ENCODE measurements at regions not wholly inside any gene's neighbourhood (a gene's known extent, or its start where the extent isn't known, plus 50 kb on each side); places are given as distances from the start of the nearest gene placed in this dataset.
A peak's percentile ranks its signal among the peaks of the same experiment; 100 is the strongest.

- Histone ChIP-seq H2BK120ac (ENCODE audit: low read depth, low read length) (no peak overlapping the region), H3K27ac (ENCODE audit: low read depth, low read length) (no peak overlapping the region), H3K36me3 (ENCODE audit: control insufficient read depth, insufficient read depth, low read length) (no peaks in the 10 kb centered on the region), H3K79me1 (ENCODE audit: low read length) (no peaks in the 10 kb centered on the region), H2AK5ac (ENCODE audit: low read length) (no peak overlapping the region), H4K5ac (ENCODE audit: low read length) (no peak overlapping the region), H3K23ac (ENCODE audit: low read length) (no peak overlapping the region), H3K4me3 (ENCODE audit: low read length) (no peak overlapping the region), H3K4ac (ENCODE audit: low read depth, low read length) (no peak overlapping the region), H3K79me2 (ENCODE audit: control insufficient read depth, insufficient read depth, low read length) (no peaks in the 10 kb centered on the region), H3K56ac (ENCODE audit: low read length) (no peak overlapping the region), H3K27me3 (ENCODE audit: insufficient read depth, low read length, poor library complexity) (no peaks in the 10 kb centered on the region), H2BK5ac (ENCODE audit: low read length) (no peak overlapping the region), H3K4me1 (ENCODE audit: control insufficient read depth, low read depth, low read length) (no peaks in the 10 kb centered on the region), H3K4me2 (ENCODE audit: low read length) (no peak overlapping the region), H2BK15ac (replicated peaks; ENCODE audit: low read depth) (no peak overlapping the region), H4K8ac (ENCODE audit: low read depth, low read length) (no peak overlapping the region), H3K9ac (ENCODE audit: low read length) (no peak overlapping the region), H3K18ac (ENCODE audit: low read length) (no peak overlapping the region)
- no CpG with 5 or more reads among the region's 9 CpGs for WGBS (ENCODE audit: extremely low coverage, insufficient coverage, low lambda C conversion rate)
- no peak for DNase-seq
These were observed 699.2 kb downstream of the IRX1 start for GRCh38 chr5:4294878-4295277.

GRCh38 chr5:4295663-4296339 is 700.2 kb downstream of the IRX1 start:
- DNase-seq: peak; percentile 62
- no peaks in the 10 kb centered on the region for H3K4me1 ChIP-seq (ENCODE audit: control insufficient read depth, low read depth, low read length)
- no peaks in the 10 kb centered on the region for H3K79me2 ChIP-seq (ENCODE audit: control insufficient read depth, insufficient read depth, low read length)
- no peak overlapping the region for H3K4me3 ChIP-seq (ENCODE audit: low read length)
- H3K79me1 ChIP-seq (ENCODE audit: low read length): no peaks in the 10 kb centered on the region
- no peak overlapping the region for H2BK120ac ChIP-seq (ENCODE audit: low read depth, low read length)
- no peak overlapping the region for H2BK15ac ChIP-seq (replicated peaks; ENCODE audit: low read depth)
- no peak overlapping the region for H4K5ac ChIP-seq (ENCODE audit: low read length)
- H3K56ac ChIP-seq (ENCODE audit: low read length): no peak overlapping the region
- no peak overlapping the region for H4K8ac ChIP-seq (ENCODE audit: low read depth, low read length)
- no peak overlapping the region for H3K27ac ChIP-seq (ENCODE audit: low read depth, low read length)
- no peak overlapping the region for H3K4me2 ChIP-seq (ENCODE audit: low read length)
- H2AK5ac ChIP-seq (ENCODE audit: low read length): no peak overlapping the region
- no peaks in the 10 kb centered on the region for H3K27me3 ChIP-seq (ENCODE audit: insufficient read depth, low read length, poor library complexity)
- no peak overlapping the region for H2BK5ac ChIP-seq (ENCODE audit: low read length)
- no peak overlapping the region for H3K4ac ChIP-seq (ENCODE audit: low read depth, low read length)
- H3K23ac ChIP-seq (ENCODE audit: low read length): no peak overlapping the region
- H3K36me3 ChIP-seq (ENCODE audit: control insufficient read depth, insufficient read depth, low read length): no peaks in the 10 kb centered on the region
- no peak overlapping the region for H3K18ac ChIP-seq (ENCODE audit: low read length)
- no CpG with 5 or more reads among the region's 13 CpGs for WGBS (ENCODE audit: extremely low coverage, insufficient coverage, low lambda C conversion rate)
- H3K9ac ChIP-seq (ENCODE audit: low read length): no peak overlapping the region

- Histone ChIP-seq H3K4me1 (ENCODE audit: control insufficient read depth, low read depth, low read length) (no peaks in the 10 kb centered on the region), H3K4me2 (ENCODE audit: low read length) (no peak overlapping the region), H3K56ac (ENCODE audit: low read length) (no peak overlapping the region), H3K4ac (ENCODE audit: low read depth, low read length) (no peak overlapping the region), H3K79me1 (ENCODE audit: low read length) (no peaks in the 10 kb centered on the region), H2AK5ac (ENCODE audit: low read length) (no peak overlapping the region), H3K18ac (ENCODE audit: low read length) (no peak overlapping the region), H4K5ac (ENCODE audit: low read length) (no peak overlapping the region), H3K4me3 (ENCODE audit: low read length) (no peak overlapping the region), H2BK120ac (ENCODE audit: low read depth, low read length) (no peak overlapping the region), H3K79me2 (ENCODE audit: control insufficient read depth, insufficient read depth, low read length) (no peaks in the 10 kb centered on the region), H3K27me3 (ENCODE audit: insufficient read depth, low read length, poor library complexity) (no peaks in the 10 kb centered on the region), H2BK5ac (ENCODE audit: low read length) (no peak overlapping the region), H3K23ac (ENCODE audit: low read length) (no peak overlapping the region), H2BK15ac (replicated peaks; ENCODE audit: low read depth) (no peak overlapping the region), H3K27ac (ENCODE audit: low read depth, low read length) (no peak overlapping the region), H3K36me3 (ENCODE audit: control insufficient read depth, insufficient read depth, low read length) (no peaks in the 10 kb centered on the region), H3K9ac (ENCODE audit: low read length) (no peak overlapping the region), H4K8ac (ENCODE audit: low read depth, low read length) (no peak overlapping the region)
- DNase-seq: no peak
- no CpG with 5 or more reads among the region's 4 CpGs for WGBS (ENCODE audit: extremely low coverage, insufficient coverage, low lambda C conversion rate)
These were observed 710.4 kb downstream of the IRX1 start for GRCh38 chr5:4306057-4306456.

GRCh38 chr5:4309026-4309425 is 713.4 kb downstream of the IRX1 start:
- Histone ChIP-seq H3K27ac (ENCODE audit: low read depth, low read length) (no peak overlapping the region), H3K18ac (ENCODE audit: low read length) (no peak overlapping the region), H3K79me2 (ENCODE audit: control insufficient read depth, insufficient read depth, low read length) (no peaks in the 10 kb centered on the region), H3K79me1 (ENCODE audit: low read length) (no peaks in the 10 kb centered on the region), H3K23ac (ENCODE audit: low read length) (no peak overlapping the region), H2BK15ac (replicated peaks; ENCODE audit: low read depth) (no peak overlapping the region), H2AK5ac (ENCODE audit: low read length) (no peak overlapping the region), H3K36me3 (ENCODE audit: control insufficient read depth, insufficient read depth, low read length) (no peaks in the 10 kb centered on the region), H2BK120ac (ENCODE audit: low read depth, low read length) (no peak overlapping the region), H3K4me3 (ENCODE audit: low read length) (no peak overlapping the region), H4K5ac (ENCODE audit: low read length) (no peak overlapping the region), H3K4me1 (ENCODE audit: control insufficient read depth, low read depth, low read length) (no peaks in the 10 kb centered on the region), H3K27me3 (ENCODE audit: insufficient read depth, low read length, poor library complexity) (no peaks in the 10 kb centered on the region), H3K4ac (ENCODE audit: low read depth, low read length) (no peak overlapping the region), H3K4me2 (ENCODE audit: low read length) (no peak overlapping the region), H3K56ac (ENCODE audit: low read length) (no peak overlapping the region), H4K8ac (ENCODE audit: low read depth, low read length) (no peak overlapping the region), H3K9ac (ENCODE audit: low read length) (no peak overlapping the region), H2BK5ac (ENCODE audit: low read length) (no peak overlapping the region)
- no CpG with 5 or more reads among the region's 7 CpGs for WGBS (ENCODE audit: extremely low coverage, insufficient coverage, low lambda C conversion rate)
- DNase-seq: no peak

- Histone ChIP-seq H3K4me1 (ENCODE audit: control insufficient read depth, low read depth, low read length) (no peaks in the 10 kb centered on the region), H3K36me3 (ENCODE audit: control insufficient read depth, insufficient read depth, low read length) (no peaks in the 10 kb centered on the region), H3K18ac (ENCODE audit: low read length) (no peak overlapping the region), H3K23ac (ENCODE audit: low read length) (no peak overlapping the region), H2AK5ac (ENCODE audit: low read length) (no peak overlapping the region), H2BK120ac (ENCODE audit: low read depth, low read length) (no peak overlapping the region), H2BK15ac (replicated peaks; ENCODE audit: low read depth) (no peak overlapping the region), H3K27me3 (ENCODE audit: insufficient read depth, low read length, poor library complexity) (no peaks in the 10 kb centered on the region), H4K8ac (ENCODE audit: low read depth, low read length) (no peak overlapping the region), H3K27ac (ENCODE audit: low read depth, low read length) (no peak overlapping the region), H4K5ac (ENCODE audit: low read length) (no peak overlapping the region), H3K79me2 (ENCODE audit: control insufficient read depth, insufficient read depth, low read length) (no peaks in the 10 kb centered on the region), H3K79me1 (ENCODE audit: low read length) (no peaks in the 10 kb centered on the region), H3K9ac (ENCODE audit: low read length) (no peak overlapping the region), H3K4ac (ENCODE audit: low read depth, low read length) (no peak overlapping the region), H3K4me2 (ENCODE audit: low read length) (no peak overlapping the region), H2BK5ac (ENCODE audit: low read length) (no peak overlapping the region), H3K4me3 (ENCODE audit: low read length) (no peak overlapping the region), H3K56ac (ENCODE audit: low read length) (no peak overlapping the region)
- no peak for DNase-seq
- WGBS (ENCODE audit: extremely low coverage, insufficient coverage, low lambda C conversion rate): no CpG with 5 or more reads among the region's 5 CpGs
These were observed 717.5 kb downstream of the IRX1 start for GRCh38 chr5:4313138-4313537.

- no peak overlapping the region for H3K9ac ChIP-seq (ENCODE audit: low read length)
- H2BK120ac ChIP-seq (ENCODE audit: low read depth, low read length): no peak overlapping the region
- no peaks in the 10 kb centered on the region for H3K4me1 ChIP-seq (ENCODE audit: control insufficient read depth, low read depth, low read length)
- no peak overlapping the region for H4K8ac ChIP-seq (ENCODE audit: low read depth, low read length)
- no peak overlapping the region for H2BK5ac ChIP-seq (ENCODE audit: low read length)
- H3K4me2 ChIP-seq (ENCODE audit: low read length): no peak overlapping the region
- H3K4ac ChIP-seq (ENCODE audit: low read depth, low read length): no peak overlapping the region
- H3K79me1 ChIP-seq (ENCODE audit: low read length): no peaks in the 10 kb centered on the region
- H3K27ac ChIP-seq (ENCODE audit: low read depth, low read length): no peak overlapping the region
- no peaks in the 10 kb centered on the region for H3K27me3 ChIP-seq (ENCODE audit: insufficient read depth, low read length, poor library complexity)
- no peak overlapping the region for H3K4me3 ChIP-seq (ENCODE audit: low read length)
- no CpG with 5 or more reads among the region's 16 CpGs for WGBS (ENCODE audit: extremely low coverage, insufficient coverage, low lambda C conversion rate)
- no peak for DNase-seq
- H4K5ac ChIP-seq (ENCODE audit: low read length): no peak overlapping the region
- no peak overlapping the region for H3K18ac ChIP-seq (ENCODE audit: low read length)
- H3K79me2 ChIP-seq (ENCODE audit: control insufficient read depth, insufficient read depth, low read length): no peaks in the 10 kb centered on the region
- H2AK5ac ChIP-seq (ENCODE audit: low read length): no peak overlapping the region
- H2BK15ac ChIP-seq (replicated peaks; ENCODE audit: low read depth): no peak overlapping the region
- no peak overlapping the region for H3K23ac ChIP-seq (ENCODE audit: low read length)
- H3K56ac ChIP-seq (ENCODE audit: low read length): no peak overlapping the region
- H3K36me3 ChIP-seq (ENCODE audit: control insufficient read depth, insufficient read depth, low read length): no peaks in the 10 kb centered on the region
These were observed 724.0 kb downstream of the IRX1 start for GRCh38 chr5:4319478-4320128.
